Inferior parietal cortex (tissue), 1 donor: ENCODE measurements at regions not wholly inside any gene's neighbourhood (a gene's known extent, or its start where the extent isn't known, plus 50 kb on each side); places are given as distances from the start of the nearest gene placed in this dataset.

Source experiments
- DNase-seq: peaks from one replicate; pipeline ENCODE4 v3.0.0-alpha.2; 2016; ENCODE audit errors: extremely low spot score

- DNase-seq: no peak
Measured at GRCh38 chr18:44135741-44136140, 544.9 kb upstream of the SETBP1 start.

GRCh38 chr18:44136326-44136725 lies 544.4 kb upstream of the SETBP1 start:
- DNase-seq: no peak

- no peak for DNase-seq
Measured at GRCh38 chr18:44143072-44143471, 537.6 kb upstream of the SETBP1 start.

GRCh38 chr18:44149706-44150105 lies 531.0 kb upstream of the SETBP1 start:
- no peak for DNase-seq

- no peak for DNase-seq
Measured at GRCh38 chr18:44153981-44154380, 526.7 kb upstream of the SETBP1 start.

- DNase-seq: no peak
Measured at GRCh38 chr18:44156126-44156525, 524.6 kb upstream of the SETBP1 start.

GRCh38 chr18:44156776-44157335 lies 523.8 kb upstream of the SETBP1 start:
- DNase-seq: no peak

GRCh38 chr18:44170208-44170880 lies 510.3 kb upstream of the SETBP1 start:
- no peak for DNase-seq

- DNase-seq: no peak
Measured at GRCh38 chr18:44171301-44171700, 509.4 kb upstream of the SETBP1 start.

GRCh38 chr18:44175891-44176290 lies 504.8 kb upstream of the SETBP1 start:
- no peak for DNase-seq

GRCh38 chr18:44178476-44178875 lies 502.2 kb upstream of the SETBP1 start:
- DNase-seq: no peak

GRCh38 chr18:44179693-44180092 lies 501.0 kb upstream of the SETBP1 start:
- no peak for DNase-seq

GRCh38 chr18:44180683-44181082 lies 500.0 kb upstream of the SETBP1 start:
- no peak for DNase-seq

- DNase-seq: no peak
Measured at GRCh38 chr18:44181951-44182747, 498.5 kb upstream of the SETBP1 start.

GRCh38 chr18:44186001-44186400 lies 494.7 kb upstream of the SETBP1 start:
- no peak for DNase-seq

GRCh38 chr18:44187090-44187489 lies 493.6 kb upstream of the SETBP1 start:
- no peak for DNase-seq

GRCh38 chr18:44195394-44196140 lies 485.1 kb upstream of the SETBP1 start:
- DNase-seq: no peak

GRCh38 chr18:44197832-44198611 lies 482.7 kb upstream of the SETBP1 start:
- DNase-seq: no peak

GRCh38 chr18:44198612-44199284 lies 481.9 kb upstream of the SETBP1 start:
- DNase-seq: no peak

GRCh38 chr18:44213293-44213692 lies 467.4 kb upstream of the SETBP1 start:
- no peak for DNase-seq

GRCh38 chr18:44214396-44214795 lies 466.3 kb upstream of the SETBP1 start:
- no peak for DNase-seq
